Astrocyte (in vitro differentiated cells and primary cell): ENCODE measurements at regions not wholly inside any gene's neighbourhood (a gene's known extent, or its start where the extent isn't known, plus 50 kb on each side); places are given as distances from the start of the nearest gene placed in this dataset.

Experiments
- DNase-seq: peaks from one replicate; pipeline ENCODE4 v3.0.0-alpha.2; 2010; ENCODE audit warnings: low read depth
- FAIRE-seq: peaks from 2 replicates; lab custom pipeline; 2011; peaks lifted over from hg19 to GRCh38; lab: Jason Lieb, UNC
- H2AFZ ChIP-seq: 2 replicates; pipeline ENCODE4 v1.6.0; 2012; ENCODE audit warnings: low read depth, low read length, inconsistent platforms
- H3K27ac ChIP-seq: 2 replicates; pipeline ENCODE4 v1.5.1; 2011; ENCODE audit warnings: low read depth, low read length, inconsistent platforms
- H3K27me3 ChIP-seq: 2 replicates; pipeline ENCODE4 v1.6.0; 2011; ENCODE audit warnings: low read length, inconsistent platforms; ENCODE audit not compliant: insufficient read depth
- H3K36me3 ChIP-seq: 2 replicates; pipeline ENCODE4 v1.5.1; 2011; ENCODE audit warnings: low read length, inconsistent platforms; ENCODE audit not compliant: insufficient read depth
- H3K4me1 ChIP-seq: 2 replicates; pipeline ENCODE4 v1.5.1; 2011; ENCODE audit warnings: low read length, inconsistent platforms; ENCODE audit not compliant: insufficient read depth
- H3K4me2 ChIP-seq: 2 replicates; pipeline ENCODE4 v1.6.0; 2012; ENCODE audit warnings: low read length, inconsistent platforms
- H3K4me3 ChIP-seq: 2 replicates; pipeline ENCODE4 v1.5.1; 2011; ENCODE audit warnings: low read depth, mild to moderate bottlenecking, low read length, inconsistent platforms; ENCODE audit not compliant: insufficient read depth
- H3K79me2 ChIP-seq: 2 replicates; pipeline ENCODE4 v1.6.0; 2012; ENCODE audit warnings: mild to moderate bottlenecking, low read length, inconsistent platforms; ENCODE audit not compliant: insufficient read depth
- H3K9ac ChIP-seq: 2 replicates; pipeline ENCODE4 v1.6.0; 2012; ENCODE audit warnings: mild to moderate bottlenecking, low read length, inconsistent platforms
- H3K9me3 ChIP-seq: 2 replicates; pipeline ENCODE4 v1.5.1; 2012; ENCODE audit warnings: low read depth, mild to moderate bottlenecking, low read length, inconsistent platforms; ENCODE audit not compliant: insufficient read depth
- H4K20me1 ChIP-seq: 2 replicates; pipeline ENCODE4 v1.6.0; 2012; ENCODE audit warnings: low read length, inconsistent platforms; ENCODE audit not compliant: insufficient read depth
- H3K27ac Mint-ChIP-seq: one replicate; pipeline ENCODE4 v1.8.0; 2021; ENCODE audit warnings: mild to moderate bottlenecking, mixed read lengths; ENCODE audit not compliant: unreplicated experiment
- H3K27me3 Mint-ChIP-seq: one replicate; pipeline ENCODE4 v1.8.0; 2021; ENCODE audit warnings: low read depth, mixed read lengths; ENCODE audit not compliant: unreplicated experiment
- H3K36me3 Mint-ChIP-seq: one replicate; pipeline ENCODE4 v1.8.0; 2021; ENCODE audit warnings: low read depth, mixed read lengths; ENCODE audit not compliant: unreplicated experiment
- H3K4me1 Mint-ChIP-seq: one replicate; pipeline ENCODE4 v1.8.0; 2021; ENCODE audit warnings: low read depth, mixed read lengths; ENCODE audit not compliant: unreplicated experiment
- H3K4me3 Mint-ChIP-seq: one replicate; pipeline ENCODE4 v1.8.0; 2021; ENCODE audit warnings: mild to moderate bottlenecking, moderate library complexity, mixed read lengths; ENCODE audit not compliant: unreplicated experiment
- H3K9me3 Mint-ChIP-seq: one replicate; pipeline ENCODE4 v1.8.0; 2021; ENCODE audit warnings: mild to moderate bottlenecking, mixed read lengths; ENCODE audit not compliant: unreplicated experiment
- CTCF ChIP-seq: IDR thresholded peaks from 2 replicates; pipeline ENCODE4 v1.5.1; 2011; ENCODE audit warnings: low read depth, mild to moderate bottlenecking, inconsistent platforms, low read length, moderate library complexity; ENCODE audit not compliant: insufficient read depth
- EZH2 ChIP-seq: IDR thresholded peaks from 2 replicates; pipeline ENCODE4 v1.6.1; 2012; ENCODE audit warnings: mild to moderate bottlenecking, low read length, inconsistent platforms; ENCODE audit not compliant: insufficient read depth

GRCh38 chr5:3124410-3124809 is 372.9 kb upstream of the IRX2 start:
- no peaks in the 10 kb centered on the region for H3K4me1 ChIP-seq
- H3K36me3 Mint-ChIP-seq = no peaks in the 10 kb centered on the region
- no peak overlapping the region for H3K4me3 ChIP-seq
- H3K79me2 ChIP-seq = no peaks in the 10 kb centered on the region
- H2AFZ ChIP-seq = no peak overlapping the region
- no peak overlapping the region for H3K27ac Mint-ChIP-seq
- H3K27ac ChIP-seq = no peak overlapping the region
- H3K4me1 Mint-ChIP-seq = no peaks in the 10 kb centered on the region
- H3K36me3 ChIP-seq = no peaks in the 10 kb centered on the region
- no peak overlapping the region for H3K9ac ChIP-seq
- no peaks in the 10 kb centered on the region for H4K20me1 ChIP-seq
- H3K27me3 ChIP-seq = no peaks in the 10 kb centered on the region
- FAIRE-seq (no peak), DNase-seq (no peak)
- H3K9me3 Mint-ChIP-seq = peaks cover 2% of the 10 kb centered on the region
- H3K27me3 Mint-ChIP-seq = peaks cover 45% of the 10 kb centered on the region
- TF ChIP-seq EZH2 = no peak
- no peak for TF ChIP-seq CTCF
- no peak overlapping the region for H3K4me2 ChIP-seq
- no peaks in the 10 kb centered on the region for H3K9me3 ChIP-seq
- H3K4me3 Mint-ChIP-seq = no peak overlapping the region

- no peaks in the 10 kb centered on the region for H3K4me1 Mint-ChIP-seq
- no peak for FAIRE-seq
Observed at GRCh38 chr5:3123763-3124157, 372.3 kb upstream of the IRX2 start.

More at GRCh38 chr5:3123763-3124157, 372.3 kb upstream of the IRX2 start:
- H3K27ac ChIP-seq = no peak overlapping the region
- no peaks in the 10 kb centered on the region for H3K9me3 ChIP-seq
- Mint-ChIP-seq H3K27me3 (peaks cover 50% of the 10 kb centered on the region), H3K36me3 (no peaks in the 10 kb centered on the region), H3K27ac (no peak overlapping the region), H3K9me3 (no peaks in the 10 kb centered on the region), H3K4me3 (no peak overlapping the region)
- TF ChIP-seq EZH2 = no peak
- no peak for TF ChIP-seq CTCF
- no peaks in the 10 kb centered on the region for H3K79me2 ChIP-seq
- no peak overlapping the region for H3K9ac ChIP-seq
- H3K4me3 ChIP-seq = no peak overlapping the region
- H3K4me2 ChIP-seq = no peak overlapping the region
- H3K4me1 ChIP-seq = no peaks in the 10 kb centered on the region
- H2AFZ ChIP-seq = no peak overlapping the region
- H4K20me1 ChIP-seq = no peaks in the 10 kb centered on the region
- no peaks in the 10 kb centered on the region for H3K36me3 ChIP-seq
- no peaks in the 10 kb centered on the region for H3K27me3 ChIP-seq
- DNase-seq = no peak
